COLO668 (cell line): ENCODE measurements at regions not wholly inside any gene's neighbourhood (a gene's known extent, or its start where the extent isn't known, plus 50 kb on each side); places are given as distances from the start of the nearest gene placed in this dataset.
"Not testable (repeated sequence)": the region's sequence is repeated elsewhere in the genome, so short reads cannot be mapped to it uniquely, and the experiment has no call there.

Source experiments
- DNase-seq: peaks from one replicate; lab custom pipeline; 2025; ENCODE audit not compliant: unreplicated experiment; lab: John Stamatoyannopoulos, UW

DNA sequence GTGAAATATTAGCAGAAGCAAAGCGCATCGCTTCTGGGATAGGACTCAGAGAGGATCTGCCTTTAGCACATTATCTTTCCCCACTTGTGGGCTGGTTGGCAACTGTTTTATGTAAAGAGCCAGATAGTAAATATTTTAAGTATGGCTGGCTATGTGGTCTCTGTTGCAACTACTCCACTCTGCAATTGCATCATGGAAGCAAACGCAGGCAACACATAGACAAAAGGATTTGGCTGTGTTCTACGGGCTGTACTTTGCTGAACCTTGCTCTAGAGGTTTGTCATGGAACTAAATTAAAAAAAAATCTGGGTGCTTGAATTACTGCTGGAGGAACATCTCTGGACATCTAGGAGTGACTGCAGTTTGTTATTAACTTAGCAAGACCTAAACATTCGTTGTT is 307.8 kb upstream of the TPK1 start:
- no peak for DNase-seq

DNA sequence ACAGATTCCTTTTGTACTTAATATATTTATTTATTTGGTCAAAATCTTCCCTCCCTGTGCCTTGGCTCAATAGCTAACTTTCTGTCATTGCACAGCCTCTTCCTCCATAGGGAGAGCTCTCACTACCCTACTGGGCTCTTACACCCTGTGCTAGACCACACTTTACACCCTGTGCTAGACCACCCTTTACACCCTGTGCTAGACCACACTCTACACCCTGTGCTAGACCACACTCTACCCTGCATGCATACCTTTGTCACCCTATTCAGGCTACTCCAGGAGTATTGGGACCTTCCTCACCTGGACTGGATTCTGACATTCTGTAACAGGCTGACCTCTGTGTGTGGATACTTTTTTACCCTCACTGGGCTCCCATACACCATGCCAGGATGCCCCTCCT is 298.5 kb upstream of the TPK1 start:
- no peak for DNase-seq

DNA sequence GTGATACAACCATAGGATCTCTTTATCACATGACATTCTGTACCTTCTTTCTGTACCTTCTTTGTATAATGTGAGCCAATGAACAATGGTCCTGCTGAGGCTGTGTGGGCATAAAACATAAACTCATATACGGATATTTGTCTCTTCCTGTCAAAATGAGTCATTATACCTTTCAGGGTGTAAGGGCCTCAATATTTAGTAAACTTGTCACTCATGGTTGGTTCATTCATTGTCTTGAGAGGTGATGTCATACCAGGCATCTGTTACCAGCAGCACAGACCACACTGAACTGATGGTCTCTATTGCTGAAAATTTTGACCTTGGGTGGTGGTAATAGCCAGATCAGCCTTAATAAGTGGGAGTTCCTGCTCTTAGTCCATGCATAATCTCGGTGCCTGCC is 287.6 kb upstream of the TPK1 start:
- no peak for DNase-seq

DNA sequence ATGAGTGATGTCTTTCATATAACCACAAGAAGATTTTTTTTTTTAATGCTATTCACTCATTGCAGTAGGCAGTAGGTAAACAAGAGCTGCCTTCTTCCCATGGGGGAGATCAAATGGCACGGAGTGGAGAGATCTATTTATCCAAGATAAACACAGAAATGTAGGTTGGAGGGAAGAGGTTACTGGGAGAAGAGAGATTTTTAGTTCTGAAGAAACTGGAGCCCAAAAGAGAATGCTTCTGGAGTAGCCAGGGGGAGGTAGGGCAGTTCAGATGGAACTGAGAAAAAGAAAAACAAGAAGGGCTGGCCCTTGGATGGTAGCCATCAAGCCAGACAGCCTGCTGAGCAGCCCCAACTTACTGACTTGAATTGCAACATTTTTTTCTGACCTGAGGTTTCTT is 270.1 kb upstream of the TPK1 start:
- peak; percentile 11 for DNase-seq

DNA sequence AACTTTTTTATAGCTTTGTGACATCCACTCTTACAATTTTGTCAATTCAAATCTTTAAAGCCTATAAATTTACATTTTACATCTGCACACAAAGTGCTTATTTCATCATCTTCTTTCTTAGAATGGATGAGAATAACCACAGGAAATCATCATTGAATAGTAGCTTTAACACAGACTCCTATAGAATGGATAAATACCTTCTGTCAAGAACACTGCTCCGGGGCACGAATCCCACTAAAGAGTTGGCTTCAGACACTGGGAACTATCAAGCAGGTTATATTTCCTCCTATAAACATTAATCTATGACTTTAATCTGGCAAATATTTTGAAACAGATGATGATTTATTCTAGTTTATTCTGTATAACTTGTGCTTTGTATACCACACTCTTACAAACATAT is 269.7 kb upstream of the TPK1 start:
- peak; percentile 8 for DNase-seq

DNA sequence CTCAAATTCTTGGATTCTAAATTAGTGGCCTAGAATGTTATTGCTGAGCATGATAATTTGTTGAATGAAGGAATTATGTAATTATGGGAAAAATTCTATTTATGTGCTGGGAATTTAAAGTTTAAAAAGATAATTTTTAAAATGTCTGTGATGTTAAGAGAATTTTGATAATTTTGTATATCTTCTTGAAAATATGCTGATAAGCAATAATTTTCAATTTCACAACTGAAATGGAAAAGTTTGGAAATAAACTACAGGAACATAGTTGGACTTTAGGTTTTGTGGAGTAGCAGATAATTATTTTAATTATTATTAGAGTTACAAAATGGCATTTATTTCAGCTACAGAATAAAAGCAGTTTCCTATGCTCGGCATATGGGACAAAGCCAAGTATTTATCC is 268.5 kb upstream of the TPK1 start:
- no peak for DNase-seq

DNA sequence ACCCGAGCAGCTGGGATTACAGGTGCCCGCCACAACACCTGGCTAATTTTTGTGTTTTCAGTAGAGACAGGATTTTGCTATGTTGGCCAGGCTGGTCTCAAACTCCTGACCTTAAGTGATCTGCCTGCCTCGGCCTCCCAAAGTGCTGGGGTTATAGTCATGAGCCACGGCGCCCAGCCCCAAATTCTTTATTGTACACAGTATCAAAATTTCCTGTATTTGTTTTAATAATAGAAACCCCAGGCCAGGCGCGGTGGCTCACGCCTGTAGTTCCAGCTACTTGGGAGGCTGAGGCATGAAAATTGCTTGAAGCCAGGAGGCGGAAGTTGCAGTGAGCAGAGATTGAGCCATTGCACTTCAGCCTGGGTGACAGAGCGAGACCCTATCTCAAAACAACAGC is 266.3 kb upstream of the TPK1 start:
- not testable (repeated sequence) for DNase-seq

DNA sequence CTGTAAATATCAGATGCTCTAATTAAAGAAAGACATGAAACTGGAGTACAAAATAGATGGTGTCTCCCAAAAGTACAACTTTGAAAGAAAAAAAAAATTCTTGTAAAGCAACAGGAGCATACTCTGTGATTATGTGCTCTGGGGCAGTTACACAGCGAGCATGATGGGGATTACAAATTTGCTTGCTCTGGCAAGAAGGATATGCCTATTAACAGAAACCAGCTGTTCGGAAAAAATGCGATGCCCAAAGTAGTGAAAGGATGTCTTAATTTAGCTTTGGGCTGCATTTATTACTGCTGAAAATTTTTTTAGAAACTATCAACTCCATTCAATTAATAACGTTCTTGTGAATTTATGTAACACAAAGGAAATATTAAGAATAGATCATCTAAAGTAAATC is 256.9 kb upstream of the TPK1 start:
- no peak for DNase-seq

DNA sequence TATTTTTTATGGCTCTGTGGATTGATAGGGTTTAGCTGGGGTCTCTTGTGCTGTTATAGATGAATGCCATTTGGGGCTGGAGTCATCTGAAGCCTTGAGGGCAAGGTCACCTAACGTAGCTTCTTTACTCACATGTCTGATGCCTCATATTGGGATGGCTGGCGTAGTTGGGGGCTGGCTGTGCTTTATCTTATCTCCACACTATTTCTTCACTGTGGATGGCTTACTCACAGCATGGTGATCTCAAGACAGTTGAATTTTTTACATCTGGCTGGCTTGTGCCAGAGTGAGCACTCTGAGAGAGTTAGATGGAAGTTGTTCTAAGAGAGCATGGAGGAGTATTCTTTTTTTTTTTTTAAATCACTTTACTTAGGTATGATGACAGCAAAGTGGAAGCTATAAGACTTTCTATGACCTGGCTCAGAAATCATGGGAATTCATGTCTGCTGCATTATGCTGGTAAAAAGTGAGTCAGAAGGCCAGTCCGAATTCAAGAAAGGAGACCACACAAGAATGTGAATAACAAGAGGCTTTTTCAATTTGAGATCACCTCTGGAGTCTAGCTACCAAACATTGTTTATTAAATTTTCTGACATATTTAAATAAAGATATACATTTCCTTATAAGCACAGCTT is 252.4 kb upstream of the TPK1 start:
- no peak for DNase-seq

DNA sequence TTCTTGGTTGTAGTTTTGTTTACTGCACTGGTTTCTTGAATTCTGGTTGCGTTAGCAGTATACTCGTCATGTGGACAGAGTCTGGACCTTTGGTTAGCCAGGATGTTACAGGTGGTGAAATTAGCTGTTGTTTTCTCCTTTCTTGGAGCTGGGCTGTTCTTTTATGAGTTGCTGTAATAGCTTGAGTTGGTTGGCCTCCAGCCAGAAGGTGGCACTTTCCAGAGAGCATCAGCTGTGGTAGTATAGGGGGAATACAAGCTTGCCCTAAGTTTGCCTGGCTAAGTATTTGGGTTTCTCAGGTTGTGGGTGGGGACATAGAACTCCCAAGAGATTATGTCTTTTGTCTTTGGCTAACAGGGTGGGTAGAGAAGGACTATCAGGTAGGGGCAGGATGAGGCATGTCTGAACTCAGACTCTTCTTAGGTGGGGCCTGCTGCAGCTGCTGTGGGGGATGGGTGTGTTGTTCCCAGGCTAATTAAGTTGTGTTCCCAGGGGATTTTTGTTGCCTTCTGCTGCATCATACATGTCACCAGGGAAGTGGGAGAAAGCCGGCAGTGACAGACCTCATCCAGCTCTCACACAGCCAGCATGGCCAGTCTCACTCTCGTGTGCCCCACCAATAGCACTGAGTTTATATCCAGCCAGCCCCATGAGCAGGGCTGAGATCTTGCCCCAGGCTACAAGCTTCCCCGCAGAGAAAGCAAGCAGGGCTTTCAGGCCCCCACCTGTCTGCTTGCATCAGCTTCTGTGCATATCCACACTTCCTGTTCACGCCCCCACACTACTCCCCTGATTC is 246.7 kb upstream of the TPK1 start:
- DNase-seq, result peak; percentile 81

DNA sequence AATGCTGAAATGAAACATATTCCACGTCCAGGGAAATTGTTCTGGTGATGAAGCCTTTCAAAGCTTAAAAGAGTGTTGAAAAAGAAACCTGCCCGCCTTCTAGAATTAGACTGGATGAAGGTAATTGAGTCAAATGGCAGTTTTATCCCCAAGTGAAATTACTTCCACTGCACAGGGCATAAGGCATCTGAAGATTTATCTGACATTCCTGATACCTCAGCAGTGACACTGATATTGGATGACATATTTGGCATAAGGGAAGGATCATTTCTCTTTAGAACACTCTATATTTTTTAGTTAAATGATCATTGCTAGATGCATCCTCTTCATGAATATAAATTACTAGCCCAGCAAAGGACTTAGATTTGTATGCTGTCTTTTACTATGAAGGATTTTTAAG is 229.6 kb upstream of the TPK1 start:
- DNase-seq, result no peak

DNA sequence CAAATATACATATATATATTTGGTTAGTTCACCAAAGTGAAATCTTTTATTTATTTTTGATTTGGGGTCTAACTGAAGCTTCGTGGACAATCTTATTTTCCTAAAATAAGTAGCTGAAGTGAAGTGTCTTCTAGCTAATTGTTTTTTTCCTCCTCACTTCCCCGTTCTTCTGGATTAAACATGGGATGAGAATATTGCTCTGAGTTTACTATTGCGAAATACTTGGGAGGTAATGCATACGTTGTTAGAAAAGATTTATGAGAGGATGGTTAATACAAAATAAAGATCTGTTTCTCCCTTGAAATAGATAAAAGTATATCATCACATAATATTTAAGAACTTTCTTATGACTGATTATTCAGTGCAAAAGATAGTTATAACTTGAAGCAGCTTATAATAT is 228.3 kb upstream of the TPK1 start:
- no peak for DNase-seq

DNA sequence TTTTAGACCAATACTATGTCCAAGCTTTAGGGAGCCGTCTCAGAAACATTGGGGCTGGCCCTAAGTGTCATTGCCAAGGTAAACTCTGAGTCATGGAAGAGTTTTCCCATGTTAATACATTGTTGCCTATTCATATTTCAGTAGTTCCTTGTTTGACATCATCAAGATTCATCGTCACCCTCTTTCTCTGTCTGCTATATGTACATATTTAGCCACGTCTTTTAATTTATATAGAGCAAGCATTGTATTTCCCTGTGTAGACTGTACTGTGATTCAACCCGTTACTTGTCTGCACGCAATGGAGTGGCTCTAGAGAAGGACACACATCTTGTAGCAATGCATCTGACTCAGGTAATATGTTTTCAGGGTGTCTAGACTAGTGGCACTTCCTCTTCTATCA is 217.9 kb upstream of the TPK1 start:
- no peak for DNase-seq

DNA sequence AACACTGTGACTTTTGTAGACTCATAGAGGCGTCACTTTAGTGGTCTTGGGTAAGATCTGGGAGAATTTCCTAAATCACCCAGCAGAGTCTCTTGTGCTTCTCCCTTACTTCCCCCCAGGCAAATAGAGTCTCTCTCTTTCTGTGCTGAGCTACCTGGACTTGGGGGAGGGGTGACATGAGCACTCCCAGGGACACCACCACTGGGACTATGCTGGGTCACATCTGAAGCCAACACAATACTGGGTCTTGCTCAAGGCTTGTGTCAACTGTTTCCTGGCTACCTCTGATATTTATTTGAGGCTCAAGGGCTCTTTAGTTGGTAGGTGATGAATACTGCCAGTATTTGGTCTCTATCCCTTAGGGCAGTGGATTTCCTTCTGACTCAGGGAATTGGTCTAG is 214.6 kb upstream of the TPK1 start:
- no peak for DNase-seq

DNA sequence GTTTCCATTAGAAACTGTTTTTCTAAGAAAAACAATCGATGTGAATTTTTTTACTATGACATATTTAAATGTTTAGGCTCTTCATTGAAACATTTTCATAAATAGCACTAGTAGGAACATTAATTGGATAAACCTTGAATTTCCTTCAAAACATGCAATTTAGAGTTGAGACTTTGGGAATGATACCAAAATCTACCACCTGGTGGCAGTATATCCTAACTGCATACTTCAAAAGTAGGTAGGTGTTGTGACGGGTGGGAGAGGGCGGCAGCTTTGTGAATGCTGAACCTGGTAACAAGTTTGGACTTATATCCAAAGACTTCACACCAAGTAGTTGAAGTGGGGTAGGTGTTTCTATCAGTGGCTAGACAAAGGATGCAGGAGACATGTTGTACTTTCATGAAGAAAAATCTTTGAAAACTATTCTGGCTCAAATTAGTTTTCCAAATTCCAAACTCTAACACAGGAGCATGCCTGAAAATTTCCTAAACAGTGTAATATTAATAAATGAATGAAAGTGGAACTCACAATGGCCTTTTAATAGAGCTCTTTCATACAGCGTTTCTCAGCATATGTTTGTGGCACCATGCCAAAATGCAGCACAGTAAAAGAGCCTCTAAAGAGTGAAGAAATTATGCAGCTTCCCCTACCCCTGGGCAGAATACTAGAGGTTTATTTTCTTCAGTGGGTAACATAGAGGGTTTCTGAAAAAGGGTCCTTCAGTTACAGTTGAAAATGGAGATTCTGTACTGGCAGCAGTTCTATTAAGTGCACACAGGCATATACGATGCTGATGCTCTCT is 201.0 kb upstream of the TPK1 start:
- peak; percentile 35 for DNase-seq

DNA sequence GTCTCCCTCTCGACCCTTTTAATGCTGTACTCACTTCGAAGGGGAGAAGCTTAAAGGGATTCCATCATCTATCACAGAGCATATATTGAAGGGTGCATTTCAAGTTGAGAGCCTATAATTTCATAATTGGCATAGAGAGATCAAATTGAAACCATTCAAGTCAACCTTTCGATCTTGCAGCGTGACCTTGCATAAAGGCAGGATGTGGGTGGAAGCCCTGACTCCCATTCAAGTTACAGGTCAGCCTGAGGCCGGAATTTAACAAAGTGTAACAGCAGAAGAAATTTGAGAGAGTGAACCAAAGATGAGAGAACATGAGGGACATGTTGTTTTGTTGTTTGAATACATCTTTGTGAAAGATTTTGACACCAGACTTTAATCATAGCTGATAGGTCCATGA is 195.3 kb upstream of the TPK1 start:
- DNase-seq, result no peak

DNA sequence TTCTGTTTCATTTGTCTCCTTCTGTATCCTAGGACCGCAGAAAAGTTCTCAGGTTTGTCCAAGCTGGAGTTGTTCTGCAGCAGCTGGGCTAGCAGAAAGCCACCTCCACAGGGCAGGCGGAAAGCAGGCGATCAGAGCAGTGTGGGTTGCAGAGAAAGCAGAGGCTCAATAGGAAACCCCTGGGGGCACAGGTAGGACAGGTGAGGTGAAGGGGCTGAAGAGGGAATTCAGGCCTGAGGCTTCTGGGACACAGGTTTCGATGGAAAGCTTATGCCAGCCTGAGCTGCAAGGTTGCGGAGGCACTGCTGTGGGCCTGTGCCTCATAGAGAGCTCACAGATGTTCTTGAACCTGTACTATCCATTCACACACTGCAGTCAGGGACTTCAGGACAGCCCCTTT is 194.9 kb upstream of the TPK1 start:
- no peak for DNase-seq

DNA sequence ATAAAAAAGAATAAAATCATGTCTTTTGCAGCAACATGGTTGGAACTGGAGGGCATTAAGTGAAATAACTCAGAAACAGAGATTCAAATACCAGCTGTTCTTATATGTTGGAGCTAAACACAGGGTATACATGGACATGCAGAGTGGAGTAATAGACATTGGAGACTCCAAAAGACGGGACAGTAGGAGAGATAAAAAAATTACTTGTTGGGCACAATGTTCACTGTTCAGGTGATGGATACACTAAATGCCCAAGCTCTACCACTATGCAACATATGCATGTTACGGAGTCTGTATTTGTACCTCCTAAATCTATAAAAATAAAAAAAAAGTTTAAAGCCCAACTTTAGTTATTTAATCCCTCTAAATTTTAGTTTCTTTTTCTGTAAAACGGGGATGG is 184.6 kb upstream of the TPK1 start:
- no peak for DNase-seq

DNA sequence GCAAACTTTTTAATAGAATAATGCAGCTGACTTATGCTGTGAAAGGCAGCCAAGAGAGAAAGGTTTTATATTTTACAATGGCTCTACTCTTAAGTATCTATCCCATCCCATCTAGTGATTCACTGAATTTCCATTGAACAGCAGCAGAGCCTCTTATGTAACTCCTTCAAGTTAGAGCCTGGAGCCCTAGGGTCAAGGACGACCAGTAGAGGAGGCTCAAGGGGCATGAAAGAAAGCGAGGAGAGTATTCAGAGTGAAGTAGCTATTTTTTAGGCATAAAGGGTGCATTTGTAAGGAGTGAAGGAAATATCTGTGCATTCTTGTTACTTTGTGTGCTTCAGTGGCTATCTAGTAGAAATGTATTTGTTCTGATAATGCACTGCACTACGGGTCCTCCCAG is 180.2 kb upstream of the TPK1 start:
- DNase-seq, result no peak

DNA sequence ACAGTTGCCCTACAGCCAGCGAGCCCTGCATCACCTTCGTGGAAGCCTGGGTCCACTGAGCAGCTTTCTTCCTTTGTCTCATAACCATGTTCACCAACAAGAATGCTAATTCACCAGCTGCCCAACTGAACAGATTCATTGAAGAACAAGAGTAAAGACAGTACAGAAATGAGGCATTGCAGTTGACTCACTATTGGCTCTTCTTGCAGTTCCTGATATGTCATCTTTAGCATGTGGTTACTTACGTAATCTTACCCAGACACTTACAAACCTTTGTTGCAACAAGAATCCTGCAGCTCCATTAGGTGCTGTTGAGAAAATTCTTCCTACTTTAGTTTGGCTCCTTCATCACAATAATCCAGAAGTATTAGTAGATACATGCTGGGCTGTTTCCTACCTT is 174.0 kb upstream of the TPK1 start:
- DNase-seq, result no peak

DNA sequence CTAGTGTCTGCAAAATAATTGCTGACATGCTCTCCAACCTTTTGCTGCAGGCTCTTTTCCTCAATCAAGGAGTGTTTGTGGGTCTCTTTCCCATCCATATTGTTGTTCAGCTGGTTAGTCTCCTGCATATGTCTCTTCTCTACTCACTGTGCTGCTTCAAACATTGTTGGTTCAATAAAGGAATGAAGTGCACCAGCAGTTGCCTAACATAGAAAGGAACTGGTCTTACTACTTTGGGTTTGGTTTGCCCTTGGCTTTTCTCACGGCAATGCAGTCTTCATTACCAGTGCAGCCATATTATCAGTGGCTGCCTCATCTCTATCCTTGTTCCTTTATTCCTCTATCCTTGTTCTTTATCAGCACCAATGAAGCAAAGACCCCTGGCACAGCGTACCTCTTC is 169.7 kb upstream of the TPK1 start:
- DNase-seq, result no peak

DNA sequence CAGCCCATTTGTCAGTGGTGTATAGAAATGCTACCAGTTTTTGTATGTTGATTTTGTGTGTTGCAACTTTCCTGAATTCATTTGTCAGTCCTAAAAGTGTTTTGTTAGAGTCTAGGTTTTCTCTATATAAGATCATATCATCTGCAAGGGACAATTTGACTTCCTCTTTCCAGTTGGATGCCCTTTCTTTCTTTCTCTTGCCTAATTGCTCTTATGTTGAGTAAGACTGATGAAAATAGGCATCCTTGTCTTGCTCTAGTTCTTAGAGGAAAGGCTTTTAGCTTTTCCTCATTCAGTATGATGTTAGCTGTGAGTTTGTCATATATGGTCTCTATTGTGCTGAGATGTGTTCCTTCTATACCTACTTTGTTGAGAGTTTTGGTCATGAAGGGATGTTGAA is 161.7 kb upstream of the TPK1 start:
- DNase-seq, result no peak
